Erythroblast (primary cell): ENCODE measurements at regions not wholly inside any gene's neighbourhood (a gene's known extent, or its start where the extent isn't known, plus 50 kb on each side); places are given as distances from the start of the nearest gene placed in this dataset.
"Not testable (repeated sequence)": the region's sequence is repeated elsewhere in the genome, so short reads cannot be mapped to it uniquely, and the experiment has no call there.

Experiments used
- DNase-seq, 2 experiments: peaks; one replicate each; lab custom pipeline; 2025; lab: John Stamatoyannopoulos, UW
- GATA1 ChIP-seq: IDR thresholded peaks from 2 replicates; pipeline ENCODE4 v1.6.1; 2011; ENCODE audit warnings: low read depth, mild to moderate bottlenecking, control low read depth, low read length, moderate library complexity
- POLR2A ChIP-seq: IDR thresholded peaks from 2 replicates; pipeline ENCODE4 v1.6.1; 2011; ENCODE audit warnings: mild to moderate bottlenecking, low read length

- no peak for DNase-seq
- TF ChIP-seq GATA1 (no peak), POLR2A (no peak)
Observed at GRCh38 chr13:81987677-81988357, 1646.9 kb upstream of the SPRY2 start.

DNA sequence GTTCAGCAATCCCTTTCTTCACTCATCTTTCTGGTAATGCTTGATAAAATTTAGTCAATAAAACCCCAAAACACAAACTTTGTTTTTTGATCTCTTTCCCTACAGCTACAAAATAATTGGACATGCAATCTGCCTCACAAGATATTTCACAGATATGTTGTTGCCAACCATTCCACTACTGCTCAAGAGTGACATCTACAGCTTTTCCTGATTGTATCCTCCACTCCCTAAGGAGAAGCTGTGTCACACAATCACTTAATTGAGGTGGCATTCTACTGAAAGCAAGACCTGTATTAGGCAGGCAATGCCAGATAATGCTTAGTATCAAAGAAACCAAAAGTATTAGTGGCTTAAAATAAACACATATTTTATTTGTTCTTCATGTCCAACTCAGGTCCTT is 1646.2 kb upstream of the SPRY2 start:
- TF ChIP-seq GATA1 (no peak), POLR2A (no peak)
- no peak for DNase-seq

- DNase-seq, result no peak
- TF ChIP-seq POLR2A, result no peak
- TF ChIP-seq GATA1, result no peak
Observed at GRCh38 chr13:81986308-81986707, 1645.4 kb upstream of the SPRY2 start.

- no peak for DNase-seq
- TF ChIP-seq GATA1, result no peak
- no peak for TF ChIP-seq POLR2A
Observed at GRCh38 chr13:81957121-81957520, 1616.2 kb upstream of the SPRY2 start.

DNA sequence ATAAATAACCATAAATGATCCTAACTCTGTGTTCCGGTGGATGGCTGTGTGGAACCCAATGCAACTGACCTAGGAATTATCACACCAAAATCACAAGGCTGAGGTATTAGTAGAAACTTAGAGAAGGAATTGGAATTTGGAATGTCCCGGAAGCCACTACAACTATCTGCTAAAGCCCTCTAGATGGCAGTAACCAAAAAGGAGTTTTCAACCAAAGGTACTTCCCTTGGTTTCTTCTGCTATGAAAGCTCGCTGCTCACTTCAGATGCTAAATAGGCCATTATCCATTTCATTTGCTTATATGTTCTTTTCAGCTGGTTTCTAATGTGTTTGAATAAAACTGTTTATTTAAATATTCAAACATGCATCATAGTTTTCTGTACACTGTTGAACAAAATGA is 1589.1 kb upstream of the SPRY2 start:
- TF ChIP-seq GATA1, result no peak
- no peak for TF ChIP-seq POLR2A
- DNase-seq, result no peak

DNA sequence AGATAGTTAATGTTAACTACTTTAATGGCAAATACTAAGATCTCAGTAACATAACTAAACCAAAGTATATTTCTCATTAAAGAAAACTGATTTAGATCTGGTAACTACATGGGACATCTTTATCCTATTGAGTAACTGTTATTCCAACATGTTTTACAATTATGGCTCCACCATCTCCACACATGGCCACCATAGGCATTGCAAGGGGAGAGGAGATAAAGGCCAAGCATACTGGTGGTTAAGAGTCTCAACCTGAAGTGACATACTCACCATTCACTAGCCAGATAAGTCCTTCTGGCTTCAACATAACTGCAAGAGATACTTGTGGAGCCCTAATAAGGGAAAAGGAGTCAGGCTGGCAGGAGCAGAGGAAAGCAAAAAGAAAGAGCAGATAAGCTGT is 1586.4 kb upstream of the SPRY2 start:
- DNase-seq, result no peak

DNA sequence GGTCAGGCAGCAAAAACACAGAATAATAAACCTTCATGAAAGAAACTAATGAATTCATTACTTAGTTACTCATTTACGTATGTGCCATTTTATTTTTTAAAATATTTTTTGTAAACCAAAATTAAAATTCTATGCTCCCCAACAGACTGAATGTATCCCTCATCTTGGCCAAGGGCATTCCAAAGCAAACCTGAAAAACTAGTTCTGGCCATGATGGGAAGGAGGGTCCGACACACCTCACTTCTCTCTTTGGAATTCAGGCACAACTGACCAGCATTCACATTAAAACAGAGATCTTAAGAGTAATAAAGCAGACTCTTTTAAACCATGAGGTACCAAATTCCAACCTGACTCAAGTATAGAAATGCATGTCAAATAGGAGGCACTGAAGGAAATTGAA is 1576.9 kb upstream of the SPRY2 start:
- TF ChIP-seq GATA1 (no peak), POLR2A (no peak)
- no peak for DNase-seq

More for the DNA sequence above, 1586.4 kb upstream of the SPRY2 start:
- TF ChIP-seq GATA1 (no peak), POLR2A (no peak)

DNA sequence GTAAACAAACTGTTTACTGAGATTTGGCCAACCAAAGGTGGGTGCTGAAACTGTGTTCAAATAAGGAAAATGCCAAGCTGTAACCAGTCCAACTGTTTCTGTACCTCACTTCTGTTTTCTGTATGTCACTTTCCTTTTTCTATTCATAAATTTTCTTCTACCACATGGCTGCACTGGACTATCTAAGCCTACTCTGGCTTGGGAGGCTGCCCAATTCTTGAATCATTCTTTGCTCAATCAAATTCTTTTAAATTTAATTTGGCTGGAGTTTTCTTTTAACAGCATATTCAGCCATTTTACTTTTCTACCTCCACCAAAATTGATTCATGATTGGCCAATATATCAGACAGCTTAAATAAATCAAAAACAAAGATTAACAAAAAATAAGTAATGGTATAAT is 1575.5 kb upstream of the SPRY2 start:
- no peak for DNase-seq
- TF ChIP-seq GATA1, result no peak
- TF ChIP-seq POLR2A, result no peak

DNA sequence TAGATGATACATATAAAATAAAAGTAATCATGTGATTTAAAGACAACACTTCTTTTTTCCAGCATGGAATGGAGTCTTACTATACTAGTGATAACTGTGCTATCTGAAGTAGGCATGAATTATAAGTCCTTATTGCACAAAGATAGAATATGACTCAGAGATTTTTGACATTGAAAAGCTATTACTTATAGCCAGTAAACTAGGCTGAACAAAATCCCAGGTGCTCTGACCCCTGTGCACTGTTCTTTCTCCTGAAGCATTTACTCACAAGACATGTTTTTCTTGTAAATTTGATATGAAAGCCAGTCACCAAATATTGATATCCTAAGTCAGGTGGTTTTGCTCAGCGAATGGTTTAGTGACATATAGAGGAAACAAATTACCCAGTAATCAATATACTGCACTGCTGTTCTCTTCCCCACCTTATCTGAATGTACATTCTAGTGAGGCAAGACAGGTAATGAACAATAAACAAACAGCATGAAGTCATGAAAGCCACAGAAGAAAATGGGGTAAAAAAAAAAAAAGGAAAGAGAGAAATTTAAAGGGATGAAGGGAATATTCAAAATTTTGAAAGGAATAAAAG is 1567.0 kb upstream of the SPRY2 start:
- DNase-seq, result no peak
- no peak for TF ChIP-seq GATA1
- no peak for TF ChIP-seq POLR2A

DNA sequence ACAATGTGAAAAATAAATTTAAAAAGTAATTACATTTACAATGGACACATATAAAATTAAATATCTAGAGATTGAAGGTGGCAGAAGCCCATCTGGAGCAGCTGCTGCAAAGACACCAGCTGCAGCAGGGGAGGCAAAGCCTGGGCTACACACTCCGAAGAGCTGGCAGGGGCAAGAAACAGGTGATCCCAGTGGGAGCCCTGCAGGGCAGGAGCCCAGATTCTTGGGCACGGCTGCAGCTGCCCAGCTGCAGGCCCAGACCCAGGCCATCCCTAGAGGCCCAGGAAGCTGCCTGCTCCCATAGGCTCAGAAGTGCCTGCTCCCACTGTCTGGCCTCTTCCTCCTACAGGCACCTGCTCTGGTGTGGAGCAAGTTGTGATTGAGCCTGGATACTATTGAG is 1547.9 kb upstream of the SPRY2 start:
- no peak for TF ChIP-seq POLR2A
- TF ChIP-seq GATA1, result no peak
- DNase-seq, result no peak

DNA sequence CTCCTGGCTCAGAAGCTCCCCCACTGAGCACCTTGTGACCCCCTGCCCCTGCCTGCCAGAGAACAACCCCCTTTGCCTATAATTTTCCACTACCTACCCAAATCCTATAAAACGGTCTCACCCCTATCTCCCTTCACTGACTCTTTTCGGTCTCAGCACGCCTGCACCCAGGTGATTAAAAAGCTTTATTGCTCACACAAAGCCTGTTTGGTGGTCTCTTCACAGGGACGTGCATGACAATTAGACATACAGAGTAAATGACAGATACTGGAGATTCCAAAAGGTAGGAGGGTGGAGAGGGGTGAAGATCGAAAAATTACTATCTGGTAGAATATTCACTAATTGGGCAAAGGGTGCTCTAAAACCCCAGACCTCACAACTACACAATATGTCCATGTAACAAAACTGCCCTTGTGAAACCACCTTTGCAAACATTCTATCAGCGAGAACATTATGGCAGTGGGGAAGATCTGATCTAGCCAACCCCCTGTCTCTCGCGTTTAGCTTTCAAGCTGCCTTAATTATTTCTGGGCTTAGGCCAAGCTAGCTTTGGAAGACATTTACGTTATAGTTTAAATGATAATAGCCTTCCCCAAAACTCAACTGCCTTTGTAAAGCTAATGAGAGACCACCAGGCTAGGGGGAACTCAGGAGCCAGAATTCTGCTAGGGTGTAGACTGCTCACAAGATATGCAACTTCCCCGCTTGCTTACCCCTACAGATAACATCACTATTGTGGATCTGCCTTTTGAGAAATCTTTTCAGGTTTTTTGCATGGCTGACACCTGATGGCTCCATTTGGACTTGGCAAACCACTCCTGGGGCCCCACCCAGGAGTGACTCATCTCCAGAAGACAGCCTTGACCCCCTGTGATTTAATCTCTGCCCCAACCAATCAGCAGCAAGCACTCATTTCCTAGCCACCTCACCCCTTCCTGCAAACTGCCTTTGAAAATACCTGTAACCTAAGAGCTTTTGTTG is 1534.0 kb upstream of the SPRY2 start:
- TF ChIP-seq GATA1 (no peak), POLR2A (no peak)
- no peak for DNase-seq

DNA sequence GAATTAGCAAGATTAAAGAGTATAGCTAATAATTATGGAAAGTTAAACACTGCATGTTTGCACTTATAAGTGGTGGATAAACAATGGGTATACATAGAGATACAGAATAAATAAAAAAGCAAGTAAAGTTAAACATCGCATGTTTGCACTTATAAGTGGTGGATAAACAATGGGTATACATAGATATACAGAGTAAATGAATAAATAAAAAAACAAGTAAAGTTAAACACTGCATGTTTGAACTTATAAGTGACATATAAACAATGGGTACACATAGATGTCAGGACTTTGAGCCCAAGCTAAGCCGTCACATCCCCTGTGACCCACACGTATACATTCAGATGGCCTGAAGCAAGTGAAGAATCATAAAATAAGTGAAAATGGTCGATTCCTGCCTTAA is 1533.3 kb upstream of the SPRY2 start:
- DNase-seq, result no peak
- TF ChIP-seq GATA1 (no peak), POLR2A (no peak)

GRCh38 chr13:81872581-81872980 is 1531.7 kb upstream of the SPRY2 start:
- TF ChIP-seq GATA1 (no peak), POLR2A (no peak)
- no peak for DNase-seq

GRCh38 chr13:81871751-81872325 is 1530.9 kb upstream of the SPRY2 start:
- not testable (repeated sequence) for DNase-seq

DNA sequence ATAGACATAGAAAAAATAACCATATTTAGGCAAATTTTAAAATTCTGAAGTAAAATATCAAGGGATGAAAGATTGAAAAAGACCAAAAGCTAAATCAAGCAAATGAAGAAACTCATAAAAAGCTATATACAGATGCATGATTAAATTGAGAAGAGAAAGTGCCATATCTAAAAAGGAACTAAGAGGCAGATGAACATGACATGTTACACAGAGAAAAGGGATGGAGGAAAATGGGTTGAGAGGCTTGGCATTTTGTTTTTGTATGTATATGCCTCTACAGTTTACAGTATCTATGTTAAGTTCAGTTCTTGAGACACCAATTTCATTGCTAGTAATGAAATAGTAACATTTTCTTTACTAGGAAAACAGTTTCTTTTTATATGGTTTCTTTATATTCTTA is 1507.4 kb upstream of the SPRY2 start:
- TF ChIP-seq GATA1 (no peak), POLR2A (no peak)
- no peak for DNase-seq
